ENCODE measurements at regions not wholly inside any gene's neighbourhood (a gene's known extent, or its start where the extent isn't known, plus 50 kb on each side); places are given as distances from the start of the nearest gene placed in this dataset.

GRCh38 chr5:89200899-89201298 lies 317.9 kb upstream of the MEF2C start:
- ChIA-PET POLR2A (no interaction called here), CTCF (no interaction called here)
- Histone ChIP-seq H3K4me1 (ENCODE audit: control insufficient read depth, extremely low read depth, insufficient read depth, low read length) (no peaks in the 10 kb centered on the region), H3K36me3 (ENCODE audit: control insufficient read depth in 2 of 2, extremely low read depth in 1 of 2, insufficient read depth in 2 of 2, low read length in 2 of 2) (no peaks in the 10 kb centered on the region), H3K9me1 (replicated peaks; ENCODE audit: control insufficient read depth, extremely low read depth, insufficient read depth, low read length) (no peaks in the 10 kb centered on the region), H3K79me2 (ENCODE audit: control insufficient read depth, insufficient read depth, low read length) (no peaks in the 10 kb centered on the region), H3K27me3 (ENCODE audit: control insufficient read depth in 2 of 2, insufficient read depth in 2 of 2, low read length in 2 of 2) (no peaks in the 10 kb centered on the region), H3K9ac (replicated peaks; ENCODE audit: extremely low read depth, insufficient read depth, low read length) (no peak overlapping the region), H3K4me3 (replicated peaks in 1 of 3; ENCODE audit: insufficient read depth in 1 of 3, low read depth in 1 of 3, low read length in 3 of 3) (no peak overlapping the region), H3K9me3 (replicated peaks; ENCODE audit: control insufficient read depth, insufficient read depth, low read length) (peaks cover 4% of the 10 kb centered on the region), H3K27ac (ENCODE audit: insufficient read depth, low read depth, low read length) (no peak overlapping the region), H4K20me1 (replicated peaks; ENCODE audit: control insufficient read depth, extremely low read depth, insufficient read depth, low read length) (no peaks in the 10 kb centered on the region), H3K4me2 (ENCODE audit: insufficient read depth, low read length) (no peak overlapping the region), H2AFZ (ENCODE audit: low read depth, low read length) (no peak overlapping the region)
- dilution Hi-C loops (cut with MboI; ENCODE audit: extremely low pct_ligation_motif_present, low sequenced_read_pairs) (no loop called here), intact Hi-C loops (cut with micrococcal nuclease) (no loop called here)
- DNase-seq (ENCODE audit: low read depth, low spot score) = no peak
- no peak for FAIRE-seq
- BruUV-seq (replicated peaks) = no TSS peak
- TF ChIP-seq CTCF (IDR thresholded peaks at IDR 0.05; ENCODE audit: extremely low read depth in 1 of 2, insufficient read depth in 1 of 2, low read depth in 1 of 2, low read length in 2 of 2) = no peak

DNA sequence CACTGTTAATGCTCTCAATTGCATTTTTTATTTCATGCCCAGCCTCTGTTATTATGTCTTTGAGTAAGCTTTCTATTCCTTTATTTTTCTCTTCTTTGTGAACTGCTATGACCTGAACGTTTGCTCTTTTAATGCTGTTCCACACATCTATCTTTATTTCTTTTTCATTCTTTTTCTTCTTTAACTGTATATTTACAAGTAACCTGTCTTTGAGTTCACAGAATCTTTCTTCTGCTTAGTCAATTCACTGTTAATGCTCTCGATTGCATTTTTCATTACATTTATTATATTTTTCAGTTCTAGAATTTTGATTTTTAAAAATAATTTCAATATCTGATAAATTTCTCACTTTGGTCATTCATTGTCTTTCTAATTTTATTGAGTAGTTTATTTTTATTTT lies 316.3 kb upstream of the MEF2C start:
- FAIRE-seq = no peak

More for the DNA sequence above, 316.3 kb upstream of the MEF2C start:
- Histone ChIP-seq H4K20me1 (replicated peaks; ENCODE audit: control insufficient read depth, extremely low read depth, insufficient read depth, low read length) (no peaks in the 10 kb centered on the region), H3K4me1 (ENCODE audit: control insufficient read depth, extremely low read depth, insufficient read depth, low read length) (no peaks in the 10 kb centered on the region), H3K79me2 (ENCODE audit: control insufficient read depth, insufficient read depth, low read length) (no peaks in the 10 kb centered on the region), H2AFZ (ENCODE audit: low read depth, low read length) (no peak overlapping the region), H3K9ac (replicated peaks; ENCODE audit: extremely low read depth, insufficient read depth, low read length) (no peak overlapping the region), H3K4me2 (ENCODE audit: insufficient read depth, low read length) (no peak overlapping the region), H3K4me3 (replicated peaks in 1 of 3; ENCODE audit: insufficient read depth in 1 of 3, low read depth in 1 of 3, low read length in 3 of 3) (no peak overlapping the region), H3K9me3 (replicated peaks; ENCODE audit: control insufficient read depth, insufficient read depth, low read length) (peaks cover 4% of the 10 kb centered on the region), H3K27ac (ENCODE audit: insufficient read depth, low read depth, low read length) (no peak overlapping the region), H3K27me3 (ENCODE audit: control insufficient read depth in 2 of 2, insufficient read depth in 2 of 2, low read length in 2 of 2) (no peaks in the 10 kb centered on the region), H3K9me1 (replicated peaks; ENCODE audit: control insufficient read depth, extremely low read depth, insufficient read depth, low read length) (no peaks in the 10 kb centered on the region), H3K36me3 (ENCODE audit: control insufficient read depth in 2 of 2, extremely low read depth in 1 of 2, insufficient read depth in 2 of 2, low read length in 2 of 2) (no peaks in the 10 kb centered on the region)
- TF ChIP-seq GATA2 (IDR thresholded peaks at IDR 0.05; ENCODE audit: insufficient read depth, insufficient read length, low read depth, low read length) (no peak), POLR2A (IDR thresholded peaks at IDR 0.05; ENCODE audit: low read depth, low read length) (no peak), FOS (IDR thresholded peaks at IDR 0.05; ENCODE audit: borderline replicate concordance, insufficient read depth, low read length) (no peak), EZH2 (IDR thresholded peaks at IDR 0.05; ENCODE audit: borderline replicate concordance, low read depth, low read length, severe bottlenecking) (no peak), POLR2AphosphoS5 (IDR thresholded peaks at IDR 0.05; ENCODE audit: insufficient read depth, low read depth, low read length) (no peak), MYC (IDR thresholded peaks at IDR 0.05; ENCODE audit: low read depth, low read length) (no peak), JUN (IDR thresholded peaks at IDR 0.05; ENCODE audit: borderline replicate concordance, insufficient read depth, insufficient read length, low read depth) (no peak), CTCF (IDR thresholded peaks at IDR 0.05; ENCODE audit: extremely low read depth in 1 of 2, insufficient read depth in 1 of 2, low read depth in 1 of 2, low read length in 2 of 2) (no peak)
- TF ChIP-seq, protein P1, sequence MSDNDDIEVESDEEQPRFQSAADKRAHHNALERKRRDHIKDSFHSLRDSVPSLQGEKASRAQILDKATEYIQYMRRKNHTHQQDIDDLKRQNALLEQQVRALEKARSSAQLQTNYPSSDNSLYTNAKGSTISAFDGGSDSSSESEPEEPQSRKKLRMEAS (IDR thresholded peaks at IDR 0.05; ENCODE audit: insufficient read depth, insufficient read length) = no peak
- no TSS peak for BruUV-seq (replicated peaks)
- ChIA-PET POLR2A (no interaction called here), CTCF (no interaction called here)
- no peak for DNase-seq (ENCODE audit: low read depth, low spot score)
- intact Hi-C loops (cut with micrococcal nuclease) (no loop called here), dilution Hi-C loops (cut with MboI; ENCODE audit: extremely low pct_ligation_motif_present, low sequenced_read_pairs) (no loop called here)

All from endothelial cell of umbilical vein (primary cell).